ENCODE measurements at regions not wholly inside any gene's neighbourhood (a gene's known extent, or its start where the extent isn't known, plus 50 kb on each side); places are given as distances from the start of the nearest gene placed in this dataset.

DNA sequence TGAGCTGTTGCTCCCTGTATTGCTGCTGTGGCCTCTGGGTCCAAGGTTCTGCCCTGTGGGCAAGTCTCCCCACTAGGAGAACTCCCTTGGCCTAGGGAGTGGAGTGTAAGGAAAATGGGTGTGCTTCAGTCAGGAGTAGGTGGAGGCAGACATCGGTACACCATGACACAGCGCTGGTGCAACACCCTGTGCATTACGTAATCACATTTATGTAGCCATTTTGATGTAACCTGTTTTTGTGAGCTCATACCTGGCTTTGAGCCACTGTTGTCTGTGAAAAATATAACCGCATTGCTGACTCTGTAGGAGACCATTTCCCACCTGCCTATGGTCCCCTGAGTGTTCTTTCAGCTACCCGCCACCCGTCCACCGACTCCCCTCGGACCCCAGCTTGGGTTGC is 700.5 kb upstream of the AGA start:
- TF ChIP-seq POLR2A (IDR thresholded peaks at IDR 0.05) = no peak
- no peak for TF ChIP-seq CTCF (IDR thresholded peaks at IDR 0.05 in 8 of 11, conservative IDR thresholded peaks at IDR 0.05 in 3 of 11)
